GM12892 (cell line): ENCODE measurements at regions not wholly inside any gene's neighbourhood (a gene's known extent, or its start where the extent isn't known, plus 50 kb on each side); places are given as distances from the start of the nearest gene placed in this dataset.

Source experiments
- POLR2A ChIP-seq: IDR thresholded peaks from 2 replicates; pipeline ENCODE4 v1.6.1; 2011; ENCODE audit warnings: low read depth, low read length, control low read depth
- POLR2AphosphoS5 ChIP-seq: IDR thresholded peaks from 2 replicates; pipeline ENCODE4 v1.6.1; 2011; ENCODE audit warnings: low read depth, low read length, control low read depth

DNA sequence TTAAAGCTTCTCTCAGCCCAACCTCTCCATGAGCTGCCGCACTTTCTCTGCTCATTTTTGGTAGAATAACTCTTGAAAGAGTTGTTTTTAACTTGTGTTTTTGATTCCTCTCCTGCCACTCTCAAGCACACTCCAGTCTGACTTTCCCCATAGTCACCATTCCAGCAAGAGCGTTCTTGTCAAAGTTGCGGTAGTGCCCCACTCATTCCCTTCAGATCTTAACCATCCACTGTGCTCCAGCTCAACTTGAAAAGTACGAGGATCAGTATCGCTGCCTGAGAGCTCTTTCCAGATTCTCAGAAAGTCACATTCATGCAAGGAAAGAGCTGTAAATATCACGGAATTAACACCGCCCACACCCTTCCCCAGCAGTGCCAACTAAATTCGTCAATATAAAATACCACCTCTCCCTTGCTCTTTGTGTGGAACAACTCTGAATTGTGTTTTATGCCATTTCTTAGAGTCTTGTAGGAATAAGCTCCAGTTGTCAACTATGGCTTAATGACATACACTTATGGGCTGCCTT lies 59.7 kb upstream of the IL15 start:
- TF ChIP-seq POLR2A, result no peak
- TF ChIP-seq POLR2AphosphoS5, result no peak
